Ammon's horn (tissue), 1 donor: ENCODE measurements at regions not wholly inside any gene's neighbourhood (a gene's known extent, or its start where the extent isn't known, plus 50 kb on each side); places are given as distances from the start of the nearest gene placed in this dataset.

Experiments
- DNase-seq: peaks from one replicate; pipeline ENCODE4 v3.0.0-alpha.2; 2016; ENCODE audit warnings: low spot score

GRCh38 chr7:42492920-42493319, 255.9 kb upstream of the GLI3 start:
- DNase-seq: no peak

- no peak for DNase-seq
Measured at GRCh38 chr7:42491106-42491505, 254.1 kb upstream of the GLI3 start.

- DNase-seq: no peak
Measured at GRCh38 chr7:42489299-42489698, 252.3 kb upstream of the GLI3 start.

- DNase-seq: no peak
Measured at GRCh38 chr7:42485301-42485766, 248.3 kb upstream of the GLI3 start.

GRCh38 chr7:42483886-42484285, 246.9 kb upstream of the GLI3 start:
- no peak for DNase-seq

GRCh38 chr7:42479816-42480633, 243.0 kb upstream of the GLI3 start:
- no peak for DNase-seq

GRCh38 chr7:42479452-42479815, 242.4 kb upstream of the GLI3 start:
- no peak for DNase-seq

GRCh38 chr7:42478717-42479116, 241.7 kb upstream of the GLI3 start:
- DNase-seq: no peak

- no peak for DNase-seq
Measured at GRCh38 chr7:42476255-42476654, 239.2 kb upstream of the GLI3 start.

- DNase-seq: no peak
Measured at GRCh38 chr7:42475082-42475481, 238.1 kb upstream of the GLI3 start.

GRCh38 chr7:42473099-42473498, 236.1 kb upstream of the GLI3 start:
- DNase-seq: no peak

GRCh38 chr7:42471573-42472174, 234.7 kb upstream of the GLI3 start:
- no peak for DNase-seq

- no peak for DNase-seq
Measured at GRCh38 chr7:42469341-42469740, 232.3 kb upstream of the GLI3 start.

GRCh38 chr7:42468471-42468870, 231.5 kb upstream of the GLI3 start:
- no peak for DNase-seq

- DNase-seq: no peak
Measured at GRCh38 chr7:42461537-42461936, 224.5 kb upstream of the GLI3 start.

GRCh38 chr7:42460933-42461332, 223.9 kb upstream of the GLI3 start:
- no peak for DNase-seq

- no peak for DNase-seq
Measured at GRCh38 chr7:42460148-42460547, 223.1 kb upstream of the GLI3 start.

GRCh38 chr7:42457663-42458062, 220.7 kb upstream of the GLI3 start:
- DNase-seq: no peak

- no peak for DNase-seq
Measured at GRCh38 chr7:42456756-42457276, 219.8 kb upstream of the GLI3 start.

GRCh38 chr7:42456267-42456666, 219.3 kb upstream of the GLI3 start:
- DNase-seq: no peak

GRCh38 chr7:42453931-42454361, 216.9 kb upstream of the GLI3 start:
- no peak for DNase-seq

GRCh38 chr7:42452356-42452755, 215.3 kb upstream of the GLI3 start:
- no peak for DNase-seq

- no peak for DNase-seq
Measured at GRCh38 chr7:42449431-42449830, 212.4 kb upstream of the GLI3 start.
